SK-N-SH (cell line): ENCODE measurements at regions not wholly inside any gene's neighbourhood (a gene's known extent, or its start where the extent isn't known, plus 50 kb on each side); places are given as distances from the start of the nearest gene placed in this dataset.

Experiments used
- CTCF ChIA-PET: fragments of 300-600, 350-600 bp; formaldehyde crosslinking; extraction: SDS; loops from one replicate; lab custom pipeline; 2021; lab: Yijun Ruan, JAX
- POLR2A ChIA-PET: fragments of 350-600 bp; sonication (Branson Sonifier 250); formaldehyde crosslinking; extraction: SDS; loops from one replicate; lab custom pipeline; 2020; ENCODE audit warnings: antibody characterized with exemption, inconsistent platforms; lab: Yijun Ruan, JAX
- DNase-seq: peaks from one replicate; pipeline ENCODE4 v3.0.0; 2012
- H2AFZ ChIP-seq: fragments of 200-600 bp; sonication (generic); 2 replicates; pipeline ENCODE4 v1.8.1; 2016; ENCODE audit warnings: antibody characterized with exemption, mild to moderate bottlenecking, low read depth
- H3F3A ChIP-seq: fragments of 200-600 bp; sonication (generic); replicated peaks from 2 replicates; pipeline ENCODE3; 2016; ENCODE audit warnings: antibody characterized with exemption, mild to moderate bottlenecking; ENCODE audit not compliant: insufficient read depth
- H3K27ac ChIP-seq, 2 experiments: fragments of 200-500 bp in 1 of 2; fragments of 200-600 bp in 1 of 2; sonication (Bioruptor generic) in 1 of 2; sonication (generic), shearing (Covaris generic) in 1 of 2; 2 replicates each; pipeline versions ENCODE4 v1.5.1 to v1.6.1; 2014 to 2016; ENCODE audit warnings: low read depth in 2 of 2, inconsistent platforms in 1 of 2, low read length in 1 of 2, mild to moderate bottlenecking in 1 of 2, mixed read lengths in 1 of 2
- H3K27me3 ChIP-seq: fragments of 200-600 bp; sonication (generic), shearing (Covaris generic); 2 replicates; pipeline ENCODE4 v1.6.1; 2016; ENCODE audit warnings: mixed run types; ENCODE audit not compliant: insufficient read depth
- H3K36me3 ChIP-seq, 2 experiments: fragments of 200-500 bp in 1 of 2; fragments of 200-600 bp in 1 of 2; sonication (Bioruptor generic) in 1 of 2; sonication (generic) in 1 of 2; replicated peaks in 1 of 2; 2 replicates each; pipeline versions ENCODE3 to v1.5.1; 2014 to 2016; ENCODE audit warnings: low read length in 1 of 2, mild to moderate bottlenecking in 1 of 2; ENCODE audit not compliant: insufficient read depth in 2 of 2, control insufficient read depth in 1 of 2
- H3K4me1 ChIP-seq, 2 experiments: fragments of 200-500 bp in 1 of 2; fragments of 200-600 bp in 1 of 2; sonication (Bioruptor generic) in 1 of 2; sonication (generic), shearing (Covaris generic) in 1 of 2; 2 replicates each; pipeline versions ENCODE4 v1.5.1 to v1.6.1; 2014 to 2016; ENCODE audit warnings: low read depth in 1 of 2, low read length in 1 of 2, mixed run types in 1 of 2; ENCODE audit not compliant: insufficient read depth in 2 of 2, control insufficient read depth in 1 of 2
- H3K4me2 ChIP-seq: fragments of 200-600 bp; sonication (generic), shearing (Covaris generic); 2 replicates; pipeline ENCODE4 v1.6.1; 2017; ENCODE audit warnings: mixed run types
- H3K4me3 ChIP-seq, 2 experiments: fragments of 200-500 bp in 1 of 2; fragments of 200-600 bp in 1 of 2; sonication (Bioruptor generic) in 1 of 2; sonication (generic), shearing (Covaris generic) in 1 of 2; 2 replicates each; pipeline versions ENCODE4 v1.5.1 to v1.8.1; 2014 to 2016; ENCODE audit warnings: low read depth in 2 of 2, inconsistent platforms in 1 of 2, low read length in 1 of 2, mild to moderate bottlenecking in 1 of 2, mixed read lengths in 1 of 2, moderate library complexity in 1 of 2
- H3K79me2 ChIP-seq: fragments of 200-600 bp; sonication (generic); 2 replicates; pipeline ENCODE4 v1.8.1; 2017; ENCODE audit warnings: mild to moderate bottlenecking; ENCODE audit not compliant: insufficient read depth
- H3K9ac ChIP-seq: fragments of 200-600 bp; sonication (generic); 2 replicates; pipeline ENCODE4 v1.6.1; 2017; ENCODE audit warnings: mixed run types
- H3K9me2 ChIP-seq: fragments of 200-600 bp; sonication (generic); 2 replicates; pipeline ENCODE4 v1.6.1; 2017; ENCODE audit warnings: mixed run types
- H3K9me3 ChIP-seq: fragments of 200-600 bp; sonication (generic); 2 replicates; pipeline ENCODE4 v1.6.1; 2017; ENCODE audit warnings: mixed run types, mild to moderate bottlenecking, moderate library complexity
- H4K20me1 ChIP-seq: fragments of 200-600 bp; sonication (generic); 2 replicates; pipeline ENCODE4 v1.6.1; 2017; ENCODE audit warnings: mild to moderate bottlenecking, mixed run types; ENCODE audit not compliant: insufficient read depth
- ELF1 ChIP-seq: IDR thresholded peaks from 2 replicates; pipeline ENCODE4 v1.4.0; 2012
- EP300 ChIP-seq, 2 experiments: IDR thresholded peaks; 2 replicates each; pipeline versions ENCODE4 v1.4.0 to v1.6.1; 2012; ENCODE audit warnings: borderline replicate concordance in 1 of 2, low read depth in 1 of 2, low read length in 1 of 2
- EZH2phosphoT487 ChIP-seq: fragments of 200-600 bp; sonication (generic); IDR thresholded peaks from 2 replicates; pipeline ENCODE4 v1.6.1; 2017; ENCODE audit warnings: low read depth, mixed run types, mild to moderate bottlenecking, antibody characterized with exemption, moderate library complexity, borderline replicate concordance
- FOSL2 ChIP-seq: IDR thresholded peaks from 2 replicates; pipeline ENCODE4 v1.4.0; 2012; ENCODE audit warnings: low read depth, mild to moderate bottlenecking, moderate library complexity, borderline replicate concordance
- FOXJ3 ChIP-seq: sonication (generic); formaldehyde crosslinking; IDR thresholded peaks from 2 replicates; pipeline ENCODE4 v1.5.1; 2020; ENCODE audit warnings: mild to moderate bottlenecking, missing genetic modification reagents
- GABPA ChIP-seq: IDR thresholded peaks from 2 replicates; pipeline ENCODE4 v1.4.0; 2012; ENCODE audit warnings: low read depth, mild to moderate bottlenecking
- GATA2 ChIP-seq: sonication (generic); formaldehyde crosslinking; IDR thresholded peaks from 2 replicates; pipeline ENCODE4 v1.5.0; 2020; ENCODE audit warnings: mild to moderate bottlenecking, missing genetic modification reagents
- JUND ChIP-seq: IDR thresholded peaks from 2 replicates; pipeline ENCODE4 v1.4.0; 2012
- MEF2A ChIP-seq: IDR thresholded peaks from 2 replicates; pipeline ENCODE4 v1.4.0; 2012; ENCODE audit warnings: low read depth, borderline replicate concordance
- POLR2AphosphoS5 ChIP-seq: IDR thresholded peaks from 2 replicates; pipeline ENCODE4 v1.6.1; 2012; ENCODE audit warnings: low read depth, low read length
- RAD21 ChIP-seq: IDR thresholded peaks from 2 replicates; pipeline ENCODE4 v1.6.1; 2012; ENCODE audit warnings: mild to moderate bottlenecking, low read length
- RFX5 ChIP-seq: IDR thresholded peaks from 2 replicates; pipeline ENCODE4 v1.6.1; 2012; ENCODE audit warnings: mild to moderate bottlenecking, improper control_type of control experiment, low read length
- RXRA ChIP-seq: IDR thresholded peaks from 2 replicates; pipeline ENCODE4 v1.4.0; 2012; ENCODE audit warnings: low read depth, mild to moderate bottlenecking, borderline replicate concordance
- WGBS: methylation state at CpG from one replicate; pipeline ENCODE4 v1.1.6; 2017; ENCODE audit warnings: low lambda C conversion rate; 5-methylcytosine and 5-hydroxymethylcytosine counted together
- TF ChIP-seq, protein P1 (sequence below): fragments of 200-600 bp; sonication (generic); IDR thresholded peaks from 2 replicates; pipeline ENCODE4 v1.6.1; 2017; ENCODE audit warnings: antibody characterized with exemption, mild to moderate bottlenecking, moderate library complexity
- TF ChIP-seq, protein P2 (sequence below): IDR thresholded peaks from 2 replicates; pipeline ENCODE4 v1.4.0; 2012; ENCODE audit warnings: low read depth

DNA sequence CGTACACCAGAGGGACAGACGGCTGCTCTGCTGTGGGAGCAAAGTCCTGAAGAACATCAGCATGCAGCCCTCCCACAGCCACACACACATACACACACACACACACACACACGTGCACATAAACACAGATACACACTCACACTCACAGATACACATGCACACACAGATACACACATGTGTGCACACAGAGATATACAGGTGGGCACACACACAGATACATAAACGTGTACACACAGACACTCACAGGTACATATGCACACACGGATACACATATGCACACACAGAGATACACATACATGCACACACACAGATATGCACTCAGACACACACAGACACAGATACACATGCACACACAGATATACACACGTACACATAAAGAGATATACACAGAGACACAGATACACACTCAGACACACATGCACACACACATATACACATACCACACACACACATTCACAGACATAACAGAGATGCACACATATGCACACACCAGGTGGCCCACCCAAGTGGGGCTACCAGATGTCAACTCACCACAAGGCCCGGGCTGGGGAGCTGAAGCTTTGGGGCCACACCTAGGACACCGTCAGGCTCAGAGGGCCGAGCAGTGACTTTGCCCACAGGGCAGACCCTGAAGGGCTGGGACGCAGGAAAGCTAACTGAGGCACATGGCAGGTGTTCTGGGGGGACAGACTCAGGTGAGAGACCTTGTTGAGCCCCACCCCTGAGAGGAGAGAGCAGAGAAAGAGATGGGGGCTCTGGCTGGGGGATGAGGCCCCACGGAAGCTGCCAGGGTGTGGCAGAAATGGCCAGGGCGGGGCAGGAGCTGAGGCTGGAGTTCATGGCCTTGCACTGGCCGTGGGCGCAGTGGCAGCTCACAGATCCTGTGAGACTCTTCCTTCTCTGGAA, 148.6 kb upstream of the PPP1R26 start (continued):
- TF ChIP-seq, protein P1, sequence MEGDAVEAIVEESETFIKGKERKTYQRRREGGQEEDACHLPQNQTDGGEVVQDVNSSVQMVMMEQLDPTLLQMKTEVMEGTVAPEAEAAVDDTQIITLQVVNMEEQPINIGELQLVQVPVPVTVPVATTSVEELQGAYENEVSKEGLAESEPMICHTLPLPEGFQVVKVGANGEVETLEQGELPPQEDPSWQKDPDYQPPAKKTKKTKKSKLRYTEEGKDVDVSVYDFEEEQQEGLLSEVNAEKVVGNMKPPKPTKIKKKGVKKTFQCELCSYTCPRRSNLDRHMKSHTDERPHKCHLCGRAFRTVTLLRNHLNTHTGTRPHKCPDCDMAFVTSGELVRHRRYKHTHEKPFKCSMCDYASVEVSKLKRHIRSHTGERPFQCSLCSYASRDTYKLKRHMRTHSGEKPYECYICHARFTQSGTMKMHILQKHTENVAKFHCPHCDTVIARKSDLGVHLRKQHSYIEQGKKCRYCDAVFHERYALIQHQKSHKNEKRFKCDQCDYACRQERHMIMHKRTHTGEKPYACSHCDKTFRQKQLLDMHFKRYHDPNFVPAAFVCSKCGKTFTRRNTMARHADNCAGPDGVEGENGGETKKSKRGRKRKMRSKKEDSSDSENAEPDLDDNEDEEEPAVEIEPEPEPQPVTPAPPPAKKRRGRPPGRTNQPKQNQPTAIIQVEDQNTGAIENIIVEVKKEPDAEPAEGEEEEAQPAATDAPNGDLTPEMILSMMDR, result no peak
- TF ChIP-seq FOSL2, result no peak
- TF ChIP-seq EP300 (IDR thresholded peaks at IDR 0.05; ENCODE audit: borderline replicate concordance in 1 of 2, low read depth in 1 of 2, low read length in 1 of 2), result no peak
- no peak for TF ChIP-seq FOXJ3 (CRISPR knock-in tag)
- no peak for TF ChIP-seq JUND
- TF ChIP-seq ELF1, result no peak
- no peak for TF ChIP-seq POLR2AphosphoS5
- no peak for TF ChIP-seq GATA2 (CRISPR knock-in tag)
- no peak for TF ChIP-seq RAD21
- TF ChIP-seq EZH2phosphoT487, result no peak
- no peak for TF ChIP-seq RFX5
- TF ChIP-seq MEF2A, result no peak
- no peak for TF ChIP-seq GABPA
- TF ChIP-seq, protein P2, sequence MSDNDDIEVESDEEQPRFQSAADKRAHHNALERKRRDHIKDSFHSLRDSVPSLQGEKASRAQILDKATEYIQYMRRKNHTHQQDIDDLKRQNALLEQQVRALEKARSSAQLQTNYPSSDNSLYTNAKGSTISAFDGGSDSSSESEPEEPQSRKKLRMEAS, result no peak
- TF ChIP-seq, all 33 proteins: peak for 0

DNA sequence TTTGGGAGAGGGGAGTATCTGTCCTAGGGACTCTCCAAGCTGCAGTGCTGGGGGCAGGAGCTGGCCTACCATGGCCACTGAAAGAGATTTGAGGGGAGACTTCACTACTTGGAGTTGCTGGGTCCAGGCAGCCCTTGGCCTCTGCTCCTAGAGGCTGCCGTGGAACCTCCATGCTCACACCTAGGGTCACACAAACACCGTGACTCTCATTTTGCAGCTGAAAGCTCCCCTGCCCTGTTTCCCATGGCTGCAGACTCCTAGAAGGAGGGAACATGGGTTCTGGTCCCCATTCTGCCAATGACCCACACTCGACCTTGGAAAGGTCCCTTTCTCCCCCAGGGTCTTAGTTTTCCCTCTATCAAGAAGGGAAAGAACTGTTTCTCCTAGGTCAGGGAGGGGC, 147.1 kb upstream of the PPP1R26 start:
- H3K79me2 ChIP-seq, result no peaks in the 10 kb centered on the region
- TF ChIP-seq RFX5 (no peak), GATA2 (CRISPR knock-in tag) (no peak), RXRA (no peak), ELF1 (no peak)
- H3F3A ChIP-seq, result no peaks in the 10 kb centered on the region
- H3K9ac ChIP-seq, result no peak overlapping the region
- POLR2A ChIA-PET, result interaction anchor here (0.9 kb wide), 1 partner anchor 185 kb away, joined by 4 read pairs; no protein-coding TSS in a partner anchor
- H3K27ac ChIP-seq, result peak overlapping the region in 1 of 2 experiments; percentile 85; a peak in 2 of 4 replicates
- H3K4me1 ChIP-seq, result peaks cover 6 to 48% of the 10 kb centered on the region in 2 experiments; a peak in 2 of 4 replicates
- no peaks in the 10 kb centered on the region for H3K27me3 ChIP-seq
- CTCF ChIA-PET, result interaction anchor here (1.3 to 1.8 kb wide), 4 partner anchors 11 to 246 kb away, joined by 3 to 5 read pairs (median 4); no protein-coding TSS in a partner anchor
- no peak overlapping the region for H2AFZ ChIP-seq
- DNase-seq, result no peak
- H3K4me2 ChIP-seq, result no peak overlapping the region
- H3K9me2 ChIP-seq, result no peaks in the 10 kb centered on the region
- H3K9me3 ChIP-seq, result no peaks in the 10 kb centered on the region
- 25% methylated on average over 3 of the region's 3 CpGs for WGBS
- no peak overlapping the region for H3K4me3 ChIP-seq
- H4K20me1 ChIP-seq, result no peaks in the 10 kb centered on the region
- H3K36me3 ChIP-seq, result no peaks in the 10 kb centered on the region
